Breast epithelium (tissue), 3 donors: ENCODE measurements at regions not wholly inside any gene's neighbourhood (a gene's known extent, or its start where the extent isn't known, plus 50 kb on each side); places are given as distances from the start of the nearest gene placed in this dataset.

ENCODE experiments used
- POLR2A ChIP-seq: fragments of 450-650 bp; IDR thresholded peaks from one replicate; pipeline ENCODE4 v1.6.1; 2016; ENCODE audit warnings: antibody characterized with exemption, mild to moderate bottlenecking, moderate library complexity
- POLR2AphosphoS5 ChIP-seq, 3 donors: sonication (generic); formaldehyde crosslinking; IDR thresholded peaks; one replicate each; pipeline ENCODE4 v1.6.1; 2017; ENCODE audit warnings: antibody characterized with exemption in 3 of 3
- TF ChIP-seq, protein P1 (sequence below), 3 donors: fragments of 450-650 bp; IDR thresholded peaks; one replicate each; pipeline ENCODE4 v1.5.1; 2016 to 2017; ENCODE audit warnings: antibody characterized with exemption in 3 of 3, mild to moderate bottlenecking in 3 of 3, moderate library complexity in 3 of 3

DNA sequence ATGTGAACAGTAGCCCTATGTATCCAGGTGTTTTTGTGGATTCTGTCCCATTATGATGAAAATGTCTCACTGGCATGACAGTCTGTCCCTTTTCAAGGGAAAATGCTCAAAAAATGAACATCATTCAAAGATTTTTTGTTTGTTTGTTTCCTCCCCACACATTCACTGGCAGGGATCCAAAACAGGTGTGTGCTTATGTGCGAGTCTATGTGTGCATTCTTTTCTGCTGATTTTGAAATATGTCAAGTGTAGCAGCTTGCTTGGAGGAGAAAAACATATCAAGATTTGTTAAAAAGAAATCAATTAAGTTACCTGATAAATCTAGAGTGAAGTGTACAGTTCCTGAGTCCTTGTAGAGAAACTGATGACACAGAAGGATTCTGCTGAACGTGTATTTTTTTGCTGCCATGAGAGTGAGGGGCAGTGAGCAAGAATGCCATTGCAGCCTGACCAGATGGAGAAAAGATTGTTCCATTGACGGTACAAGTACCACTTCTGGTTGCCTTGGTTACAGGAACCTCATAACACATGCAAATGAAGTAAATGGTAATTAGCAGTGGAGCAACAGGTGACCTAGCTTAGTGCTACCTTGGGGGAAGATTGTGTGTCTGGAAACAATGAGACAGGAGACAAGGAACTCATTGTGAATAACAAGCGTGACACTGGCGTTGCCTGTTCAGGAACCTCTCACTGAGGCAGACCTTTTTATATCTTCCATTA is 277.4 kb upstream of the PHYHIPL start:
- TF ChIP-seq, protein P1, sequence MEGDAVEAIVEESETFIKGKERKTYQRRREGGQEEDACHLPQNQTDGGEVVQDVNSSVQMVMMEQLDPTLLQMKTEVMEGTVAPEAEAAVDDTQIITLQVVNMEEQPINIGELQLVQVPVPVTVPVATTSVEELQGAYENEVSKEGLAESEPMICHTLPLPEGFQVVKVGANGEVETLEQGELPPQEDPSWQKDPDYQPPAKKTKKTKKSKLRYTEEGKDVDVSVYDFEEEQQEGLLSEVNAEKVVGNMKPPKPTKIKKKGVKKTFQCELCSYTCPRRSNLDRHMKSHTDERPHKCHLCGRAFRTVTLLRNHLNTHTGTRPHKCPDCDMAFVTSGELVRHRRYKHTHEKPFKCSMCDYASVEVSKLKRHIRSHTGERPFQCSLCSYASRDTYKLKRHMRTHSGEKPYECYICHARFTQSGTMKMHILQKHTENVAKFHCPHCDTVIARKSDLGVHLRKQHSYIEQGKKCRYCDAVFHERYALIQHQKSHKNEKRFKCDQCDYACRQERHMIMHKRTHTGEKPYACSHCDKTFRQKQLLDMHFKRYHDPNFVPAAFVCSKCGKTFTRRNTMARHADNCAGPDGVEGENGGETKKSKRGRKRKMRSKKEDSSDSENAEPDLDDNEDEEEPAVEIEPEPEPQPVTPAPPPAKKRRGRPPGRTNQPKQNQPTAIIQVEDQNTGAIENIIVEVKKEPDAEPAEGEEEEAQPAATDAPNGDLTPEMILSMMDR (IDR thresholded peaks at IDR 0.05): no peak
- TF ChIP-seq POLR2A (no peak), POLR2AphosphoS5 (IDR thresholded peaks at IDR 0.05) (no peak)
